Erythroblast (primary cell): ENCODE measurements at regions not wholly inside any gene's neighbourhood (a gene's known extent, or its start where the extent isn't known, plus 50 kb on each side); places are given as distances from the start of the nearest gene placed in this dataset.

Experiments
- DNase-seq, 2 experiments: peaks; one replicate each; lab custom pipeline; 2025; lab: John Stamatoyannopoulos, UW
- GATA1 ChIP-seq: IDR thresholded peaks from 2 replicates; pipeline ENCODE4 v1.6.1; 2011; ENCODE audit warnings: low read depth, mild to moderate bottlenecking, control low read depth, low read length, moderate library complexity
- POLR2A ChIP-seq: IDR thresholded peaks from 2 replicates; pipeline ENCODE4 v1.6.1; 2011; ENCODE audit warnings: mild to moderate bottlenecking, low read length

- DNase-seq: no peak
- TF ChIP-seq GATA1 (no peak), POLR2A (no peak)
Observed at GRCh38 chr2:22854588-22854987, 530.4 kb upstream of the KLHL29 start.

GRCh38 chr2:22855081-22855480 is 529.9 kb upstream of the KLHL29 start:
- no peak for TF ChIP-seq GATA1
- TF ChIP-seq POLR2A: no peak
- no peak for DNase-seq

- DNase-seq: no peak
Observed at GRCh38 chr2:22855761-22856184, 529.2 kb upstream of the KLHL29 start.

GRCh38 chr2:22867973-22868372 is 517.0 kb upstream of the KLHL29 start:
- TF ChIP-seq GATA1 (no peak), POLR2A (no peak)
- DNase-seq: no peak

More at GRCh38 chr2:22855761-22856184, 529.2 kb upstream of the KLHL29 start:
- TF ChIP-seq GATA1 (no peak), POLR2A (no peak)

GRCh38 chr2:22878121-22878520 is 506.9 kb upstream of the KLHL29 start:
- TF ChIP-seq POLR2A (no peak), GATA1 (no peak)
- no peak for DNase-seq

GRCh38 chr2:22879009-22879863 is 505.7 kb upstream of the KLHL29 start:
- DNase-seq: no peak
- TF ChIP-seq POLR2A (no peak), GATA1 (no peak)

GRCh38 chr2:22880161-22880560 is 504.8 kb upstream of the KLHL29 start:
- no peak for TF ChIP-seq POLR2A
- TF ChIP-seq GATA1: no peak

GRCh38 chr2:22882011-22882410 is 503.0 kb upstream of the KLHL29 start:
- no peak for TF ChIP-seq GATA1
- TF ChIP-seq POLR2A: no peak

More at GRCh38 chr2:22880161-22880560, 504.8 kb upstream of the KLHL29 start:
- no peak for DNase-seq

GRCh38 chr2:22882643-22883042 is 502.3 kb upstream of the KLHL29 start:
- DNase-seq: no peak
- no peak for TF ChIP-seq POLR2A

More at GRCh38 chr2:22882011-22882410, 503.0 kb upstream of the KLHL29 start:
- DNase-seq: no peak

GRCh38 chr2:22883054-22883453 is 501.9 kb upstream of the KLHL29 start:
- no peak for DNase-seq
- TF ChIP-seq GATA1 (no peak), POLR2A (no peak)

- no peak for DNase-seq
- no peak for TF ChIP-seq GATA1
- TF ChIP-seq POLR2A: no peak
Observed at GRCh38 chr2:22885245-22885644, 499.7 kb upstream of the KLHL29 start.

- TF ChIP-seq POLR2A (no peak), GATA1 (no peak)
- no peak for DNase-seq
Observed at GRCh38 chr2:22887426-22887825, 497.6 kb upstream of the KLHL29 start.

GRCh38 chr2:22887845-22888244 is 497.1 kb upstream of the KLHL29 start:
- no peak for DNase-seq
- TF ChIP-seq POLR2A: no peak
- no peak for TF ChIP-seq GATA1

- TF ChIP-seq POLR2A: no peak
- no peak for DNase-seq
Observed at GRCh38 chr2:22890132-22890531, 494.8 kb upstream of the KLHL29 start.

- TF ChIP-seq GATA1 (no peak), POLR2A (no peak)
- no peak for DNase-seq
Observed at GRCh38 chr2:22893761-22894517, 491.0 kb upstream of the KLHL29 start.
